ENCODE measurements at regions not wholly inside any gene's neighbourhood (a gene's known extent, or its start where the extent isn't known, plus 50 kb on each side); places are given as distances from the start of the nearest gene placed in this dataset.

GRCh38 chr10:71066600-71066999 lies 145.8 kb upstream of the UNC5B start:
- no peak for DNase-seq (ENCODE audit: low read depth)
- H3K4me3 ChIP-seq (ENCODE audit: low read length): no peak overlapping the region
- no peak for TF ChIP-seq CTCF (conservative IDR thresholded peaks at IDR 0.05; ENCODE audit: low read depth, low read length)

GRCh38 chr10:71067098-71067740 lies 145.2 kb upstream of the UNC5B start:
- H3K4me3 ChIP-seq (ENCODE audit: low read length): no peak overlapping the region
- DNase-seq (ENCODE audit: low read depth): no peak
- TF ChIP-seq CTCF (conservative IDR thresholded peaks at IDR 0.05; ENCODE audit: low read depth, low read length): no peak

- no peak for TF ChIP-seq CTCF (conservative IDR thresholded peaks at IDR 0.05; ENCODE audit: low read depth, low read length)
- peak; percentile 63 for DNase-seq (ENCODE audit: low read depth)
- H3K4me3 ChIP-seq (ENCODE audit: low read length): no peak overlapping the region
Observed at GRCh38 chr10:71068861-71069271, 143.5 kb upstream of the UNC5B start.

- TF ChIP-seq CTCF (conservative IDR thresholded peaks at IDR 0.05; ENCODE audit: low read depth, low read length): no peak
- no peak overlapping the region for H3K4me3 ChIP-seq (ENCODE audit: low read length)
- no peak for DNase-seq (ENCODE audit: low read depth)
Observed at GRCh38 chr10:71069909-71070666, 142.3 kb upstream of the UNC5B start.

GRCh38 chr10:71070741-71071140 lies 141.6 kb upstream of the UNC5B start:
- DNase-seq (ENCODE audit: low read depth): no peak
- no peak for TF ChIP-seq CTCF (conservative IDR thresholded peaks at IDR 0.05; ENCODE audit: low read depth, low read length)
- H3K4me3 ChIP-seq (ENCODE audit: low read length): no peak overlapping the region

GRCh38 chr10:71072131-71072822 lies 140.1 kb upstream of the UNC5B start:
- no peak for TF ChIP-seq CTCF (conservative IDR thresholded peaks at IDR 0.05; ENCODE audit: low read depth, low read length)
- no peak for DNase-seq (ENCODE audit: low read depth)
- H3K4me3 ChIP-seq (ENCODE audit: low read length): no peak overlapping the region

Data from retinal pigment epithelial cell (primary cell).